Liver (tissue), 3 donors: ENCODE measurements at regions not wholly inside any gene's neighbourhood (a gene's known extent, or its start where the extent isn't known, plus 50 kb on each side); places are given as distances from the start of the nearest gene placed in this dataset.

Experiments
- EGR1 ChIP-seq, 2 donors: IDR thresholded peaks; 2 replicates each; pipeline ENCODE4 v1.6.1; 2016 to 2018; ENCODE audit warnings: antibody characterized with exemption in 2 of 2, low read depth in 2 of 2
- JUND ChIP-seq, 2 donors: IDR thresholded peaks; 2 replicates each; pipeline ENCODE4 v1.6.1; 2016; ENCODE audit warnings: antibody characterized with exemption in 2 of 2
- NR2F2 ChIP-seq: IDR thresholded peaks from 2 replicates; pipeline ENCODE4 v1.6.1; 2016; ENCODE audit warnings: antibody characterized with exemption
- RAD21 ChIP-seq, 2 donors: IDR thresholded peaks; 2 replicates each; pipeline ENCODE4 v1.6.1; 2016; ENCODE audit warnings: antibody characterized with exemption in 2 of 2, mild to moderate bottlenecking in 2 of 2
- RXRA ChIP-seq, 2 donors: IDR thresholded peaks; 2 replicates each; pipeline ENCODE4 v1.6.1; 2017 to 2018; ENCODE audit warnings: antibody characterized with exemption in 2 of 2, mild to moderate bottlenecking in 1 of 2
- TF ChIP-seq, protein P1 (sequence below): fragments of 150-350 bp; IDR thresholded peaks from 2 replicates; pipeline ENCODE4 v1.5.1; 2017; ENCODE audit warnings: improper control_type of control experiment, low read depth, low read length; ENCODE audit not compliant: missing input control
- TF ChIP-seq, protein P2 (sequence below): IDR thresholded peaks from 2 replicates; pipeline ENCODE4 v1.6.1; 2016; ENCODE audit warnings: antibody characterized with exemption
- TF ChIP-seq, protein P3 (sequence below): IDR thresholded peaks from 2 replicates; pipeline ENCODE4 v1.6.1; 2016; ENCODE audit warnings: antibody characterized with exemption
- TF ChIP-seq, protein P4 (sequence below): IDR thresholded peaks from 2 replicates; pipeline ENCODE4 v1.6.1; 2016; ENCODE audit warnings: antibody characterized with exemption, mild to moderate bottlenecking
- donor health status: healthy.
- donor health status: healthy.

DNA sequence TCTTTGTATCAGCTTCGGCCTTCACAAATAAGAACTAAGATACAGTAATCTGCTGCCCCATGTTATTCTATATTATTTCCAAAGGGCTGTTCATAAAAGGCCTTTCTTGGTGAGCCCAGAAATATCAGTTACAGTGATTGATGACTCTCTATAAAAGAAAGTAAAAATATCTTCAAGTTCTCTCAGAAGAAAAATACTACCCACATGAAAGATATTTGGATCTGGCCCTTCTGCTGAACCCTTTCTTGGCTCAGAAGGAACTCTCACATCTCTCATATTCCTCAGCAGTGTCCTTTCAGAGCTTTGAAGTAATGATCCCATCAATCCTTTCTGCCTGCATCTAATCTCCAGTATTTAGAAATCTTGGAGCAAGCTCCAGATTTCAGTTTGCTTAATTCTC lies 76.3 kb upstream of the SLITRK1 start:
- no peak for TF ChIP-seq RAD21 (IDR thresholded peaks at IDR 0.05)
- TF ChIP-seq, protein P1, sequence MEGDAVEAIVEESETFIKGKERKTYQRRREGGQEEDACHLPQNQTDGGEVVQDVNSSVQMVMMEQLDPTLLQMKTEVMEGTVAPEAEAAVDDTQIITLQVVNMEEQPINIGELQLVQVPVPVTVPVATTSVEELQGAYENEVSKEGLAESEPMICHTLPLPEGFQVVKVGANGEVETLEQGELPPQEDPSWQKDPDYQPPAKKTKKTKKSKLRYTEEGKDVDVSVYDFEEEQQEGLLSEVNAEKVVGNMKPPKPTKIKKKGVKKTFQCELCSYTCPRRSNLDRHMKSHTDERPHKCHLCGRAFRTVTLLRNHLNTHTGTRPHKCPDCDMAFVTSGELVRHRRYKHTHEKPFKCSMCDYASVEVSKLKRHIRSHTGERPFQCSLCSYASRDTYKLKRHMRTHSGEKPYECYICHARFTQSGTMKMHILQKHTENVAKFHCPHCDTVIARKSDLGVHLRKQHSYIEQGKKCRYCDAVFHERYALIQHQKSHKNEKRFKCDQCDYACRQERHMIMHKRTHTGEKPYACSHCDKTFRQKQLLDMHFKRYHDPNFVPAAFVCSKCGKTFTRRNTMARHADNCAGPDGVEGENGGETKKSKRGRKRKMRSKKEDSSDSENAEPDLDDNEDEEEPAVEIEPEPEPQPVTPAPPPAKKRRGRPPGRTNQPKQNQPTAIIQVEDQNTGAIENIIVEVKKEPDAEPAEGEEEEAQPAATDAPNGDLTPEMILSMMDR = no peak
- TF ChIP-seq, protein P2, sequence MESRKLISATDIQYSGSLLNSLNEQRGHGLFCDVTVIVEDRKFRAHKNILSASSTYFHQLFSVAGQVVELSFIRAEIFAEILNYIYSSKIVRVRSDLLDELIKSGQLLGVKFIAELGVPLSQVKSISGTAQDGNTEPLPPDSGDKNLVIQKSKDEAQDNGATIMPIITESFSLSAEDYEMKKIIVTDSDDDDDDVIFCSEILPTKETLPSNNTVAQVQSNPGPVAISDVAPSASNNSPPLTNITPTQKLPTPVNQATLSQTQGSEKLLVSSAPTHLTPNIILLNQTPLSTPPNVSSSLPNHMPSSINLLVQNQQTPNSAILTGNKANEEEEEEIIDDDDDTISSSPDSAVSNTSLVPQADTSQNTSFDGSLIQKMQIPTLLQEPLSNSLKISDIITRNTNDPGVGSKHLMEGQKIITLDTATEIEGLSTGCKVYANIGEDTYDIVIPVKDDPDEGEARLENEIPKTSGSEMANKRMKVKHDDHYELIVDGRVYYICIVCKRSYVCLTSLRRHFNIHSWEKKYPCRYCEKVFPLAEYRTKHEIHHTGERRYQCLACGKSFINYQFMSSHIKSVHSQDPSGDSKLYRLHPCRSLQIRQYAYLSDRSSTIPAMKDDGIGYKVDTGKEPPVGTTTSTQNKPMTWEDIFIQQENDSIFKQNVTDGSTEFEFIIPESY = no peak
- TF ChIP-seq, protein P3, sequence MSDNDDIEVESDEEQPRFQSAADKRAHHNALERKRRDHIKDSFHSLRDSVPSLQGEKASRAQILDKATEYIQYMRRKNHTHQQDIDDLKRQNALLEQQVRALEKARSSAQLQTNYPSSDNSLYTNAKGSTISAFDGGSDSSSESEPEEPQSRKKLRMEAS = no peak
- no peak for TF ChIP-seq RXRA (IDR thresholded peaks at IDR 0.05)
- TF ChIP-seq EGR1 (IDR thresholded peaks at IDR 0.05; ENCODE audit: low read depth in 2 of 2) = no peak
- no peak for TF ChIP-seq NR2F2
- TF ChIP-seq, protein P4, sequence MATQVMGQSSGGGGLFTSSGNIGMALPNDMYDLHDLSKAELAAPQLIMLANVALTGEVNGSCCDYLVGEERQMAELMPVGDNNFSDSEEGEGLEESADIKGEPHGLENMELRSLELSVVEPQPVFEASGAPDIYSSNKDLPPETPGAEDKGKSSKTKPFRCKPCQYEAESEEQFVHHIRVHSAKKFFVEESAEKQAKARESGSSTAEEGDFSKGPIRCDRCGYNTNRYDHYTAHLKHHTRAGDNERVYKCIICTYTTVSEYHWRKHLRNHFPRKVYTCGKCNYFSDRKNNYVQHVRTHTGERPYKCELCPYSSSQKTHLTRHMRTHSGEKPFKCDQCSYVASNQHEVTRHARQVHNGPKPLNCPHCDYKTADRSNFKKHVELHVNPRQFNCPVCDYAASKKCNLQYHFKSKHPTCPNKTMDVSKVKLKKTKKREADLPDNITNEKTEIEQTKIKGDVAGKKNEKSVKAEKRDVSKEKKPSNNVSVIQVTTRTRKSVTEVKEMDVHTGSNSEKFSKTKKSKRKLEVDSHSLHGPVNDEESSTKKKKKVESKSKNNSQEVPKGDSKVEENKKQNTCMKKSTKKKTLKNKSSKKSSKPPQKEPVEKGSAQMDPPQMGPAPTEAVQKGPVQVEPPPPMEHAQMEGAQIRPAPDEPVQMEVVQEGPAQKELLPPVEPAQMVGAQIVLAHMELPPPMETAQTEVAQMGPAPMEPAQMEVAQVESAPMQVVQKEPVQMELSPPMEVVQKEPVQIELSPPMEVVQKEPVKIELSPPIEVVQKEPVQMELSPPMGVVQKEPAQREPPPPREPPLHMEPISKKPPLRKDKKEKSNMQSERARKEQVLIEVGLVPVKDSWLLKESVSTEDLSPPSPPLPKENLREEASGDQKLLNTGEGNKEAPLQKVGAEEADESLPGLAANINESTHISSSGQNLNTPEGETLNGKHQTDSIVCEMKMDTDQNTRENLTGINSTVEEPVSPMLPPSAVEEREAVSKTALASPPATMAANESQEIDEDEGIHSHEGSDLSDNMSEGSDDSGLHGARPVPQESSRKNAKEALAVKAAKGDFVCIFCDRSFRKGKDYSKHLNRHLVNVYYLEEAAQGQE = no peak
- no peak for TF ChIP-seq JUND (IDR thresholded peaks at IDR 0.05)
